ENCODE measurements at regions not wholly inside any gene's neighbourhood (a gene's known extent, or its start where the extent isn't known, plus 50 kb on each side); places are given as distances from the start of the nearest gene placed in this dataset.

DNA sequence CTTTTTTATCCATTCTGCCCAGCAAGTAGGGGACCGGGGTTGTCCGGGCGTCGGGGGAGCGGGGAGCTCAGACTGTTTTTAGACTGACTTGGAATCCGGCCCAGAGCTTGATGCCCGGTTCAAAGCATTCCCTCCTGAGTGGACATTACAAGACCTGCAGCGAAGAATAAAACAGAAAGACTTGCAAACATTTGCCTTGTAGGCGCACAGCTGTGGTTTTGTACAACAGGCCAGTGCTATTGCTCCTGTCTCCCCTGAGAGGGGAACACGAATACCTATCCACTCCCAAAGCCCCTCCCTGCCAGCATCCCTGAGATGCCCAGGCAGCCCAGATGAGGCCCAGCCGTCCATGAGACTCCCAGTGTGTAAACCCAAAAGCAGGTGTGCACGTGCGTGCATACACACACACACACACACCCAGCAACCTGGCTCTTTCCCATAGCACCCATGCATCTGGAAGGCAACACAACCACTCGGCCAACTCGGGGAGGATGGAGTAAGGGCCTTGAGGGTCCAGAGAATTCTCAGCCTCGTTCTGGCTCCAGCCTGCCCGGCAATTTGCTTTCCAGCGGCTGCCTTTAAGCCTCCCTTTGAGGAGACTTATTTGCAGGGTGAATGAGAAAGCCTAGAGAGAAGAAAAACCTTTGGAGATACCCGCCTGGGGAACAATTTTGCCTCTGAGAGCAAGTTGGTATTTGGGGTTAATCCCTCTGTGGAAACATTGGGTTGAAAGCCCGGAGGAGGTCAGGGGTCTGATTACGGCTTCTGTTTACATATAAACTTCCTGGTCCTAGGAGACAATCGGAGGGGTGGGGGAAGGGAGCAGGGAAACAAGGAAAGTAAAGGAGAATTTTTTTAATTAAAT lies 161.0 kb upstream of the HES1 start:
- TF ChIP-seq HOXA7 (CRISPR knock-in tag; IDR thresholded peaks at IDR 0.05; ENCODE audit: borderline replicate concordance) (no peak), ZBTB17 (tag by site-specific recombination; IDR thresholded peaks at IDR 0.05) (peak; percentile 76), EGR2 (tag by site-specific recombination; IDR thresholded peaks at IDR 0.05; ENCODE audit: low read depth) (no peak), ZNF292 (tag by site-specific recombination; IDR thresholded peaks at IDR 0.05; ENCODE audit: borderline replicate concordance, low read depth) (no peak), ZNF138 (tag by site-specific recombination; IDR thresholded peaks at IDR 0.05; ENCODE audit: borderline replicate concordance) (no peak), ZBTB7A (tag by site-specific recombination; IDR thresholded peaks at IDR 0.05; ENCODE audit: low read depth) (no peak), ZNF560 (tag by site-specific recombination; IDR thresholded peaks at IDR 0.05; ENCODE audit: borderline replicate concordance) (no peak)
- TF ChIP-seq, protein P1, sequence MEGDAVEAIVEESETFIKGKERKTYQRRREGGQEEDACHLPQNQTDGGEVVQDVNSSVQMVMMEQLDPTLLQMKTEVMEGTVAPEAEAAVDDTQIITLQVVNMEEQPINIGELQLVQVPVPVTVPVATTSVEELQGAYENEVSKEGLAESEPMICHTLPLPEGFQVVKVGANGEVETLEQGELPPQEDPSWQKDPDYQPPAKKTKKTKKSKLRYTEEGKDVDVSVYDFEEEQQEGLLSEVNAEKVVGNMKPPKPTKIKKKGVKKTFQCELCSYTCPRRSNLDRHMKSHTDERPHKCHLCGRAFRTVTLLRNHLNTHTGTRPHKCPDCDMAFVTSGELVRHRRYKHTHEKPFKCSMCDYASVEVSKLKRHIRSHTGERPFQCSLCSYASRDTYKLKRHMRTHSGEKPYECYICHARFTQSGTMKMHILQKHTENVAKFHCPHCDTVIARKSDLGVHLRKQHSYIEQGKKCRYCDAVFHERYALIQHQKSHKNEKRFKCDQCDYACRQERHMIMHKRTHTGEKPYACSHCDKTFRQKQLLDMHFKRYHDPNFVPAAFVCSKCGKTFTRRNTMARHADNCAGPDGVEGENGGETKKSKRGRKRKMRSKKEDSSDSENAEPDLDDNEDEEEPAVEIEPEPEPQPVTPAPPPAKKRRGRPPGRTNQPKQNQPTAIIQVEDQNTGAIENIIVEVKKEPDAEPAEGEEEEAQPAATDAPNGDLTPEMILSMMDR (tag by site-specific recombination; IDR thresholded peaks at IDR 0.05), result no peak

Measured in HEK293 (cell line).